ENCODE measurements at regions not wholly inside any gene's neighbourhood (a gene's known extent, or its start where the extent isn't known, plus 50 kb on each side); places are given as distances from the start of the nearest gene placed in this dataset.

GRCh38 chr1:5765997-5766913 lies 226.0 kb downstream of the NPHP4 start:
- DNase-seq, result peak; percentile 43

- DNase-seq, result peak; percentile 44
Measured at GRCh38 chr1:5765483-5765882, 226.7 kb downstream of the NPHP4 start.

GRCh38 chr1:5764959-5765358 lies 227.3 kb downstream of the NPHP4 start:
- no peak for DNase-seq

- no peak for DNase-seq
Measured at GRCh38 chr1:5764464-5764863, 227.8 kb downstream of the NPHP4 start.

GRCh38 chr1:5763696-5764370 lies 228.4 kb downstream of the NPHP4 start:
- no peak for DNase-seq

- no peak for DNase-seq
Measured at GRCh38 chr1:5758859-5759578, 233.2 kb downstream of the NPHP4 start.

- peak; percentile 45 for DNase-seq
Measured at GRCh38 chr1:5758000-5758858, 234.0 kb downstream of the NPHP4 start.

- no peak for DNase-seq
Measured at GRCh38 chr1:5757187-5757805, 234.9 kb downstream of the NPHP4 start.

GRCh38 chr1:5756434-5757186 lies 235.6 kb downstream of the NPHP4 start:
- no peak for DNase-seq

- no peak for DNase-seq
Measured at GRCh38 chr1:5755552-5756125, 236.6 kb downstream of the NPHP4 start.

GRCh38 chr1:5754817-5755551 lies 237.2 kb downstream of the NPHP4 start:
- no peak for DNase-seq

GRCh38 chr1:5753549-5754421 lies 238.4 kb downstream of the NPHP4 start:
- DNase-seq, result no peak

GRCh38 chr1:5752746-5753548 lies 239.3 kb downstream of the NPHP4 start:
- no peak for DNase-seq

GRCh38 chr1:5751833-5752745 lies 240.1 kb downstream of the NPHP4 start:
- DNase-seq, result peak; percentile 25

GRCh38 chr1:5751163-5751540 lies 241.1 kb downstream of the NPHP4 start:
- DNase-seq, result no peak

- DNase-seq, result no peak
Measured at GRCh38 chr1:5750186-5751162, 241.8 kb downstream of the NPHP4 start.

Measured in NCI-H510A treated with DMSO at 0.1 percent for 48 hours (cell line).